NB4 (cell line): ENCODE measurements at regions not wholly inside any gene's neighbourhood (a gene's known extent, or its start where the extent isn't known, plus 50 kb on each side); places are given as distances from the start of the nearest gene placed in this dataset.

ENCODE experiments used
- MAX ChIP-seq: IDR thresholded peaks from 2 replicates; pipeline ENCODE4 v1.6.1; 2011; ENCODE audit warnings: low read depth, low read length
- TF ChIP-seq, protein P1 (sequence below): IDR thresholded peaks from one replicate; pipeline ENCODE4 v1.5.1; 2012; ENCODE audit warnings: low read depth, low read length

GRCh38 chr11:7196396-7197146, 55.1 kb upstream of the SYT9 start:
- TF ChIP-seq, protein P1, sequence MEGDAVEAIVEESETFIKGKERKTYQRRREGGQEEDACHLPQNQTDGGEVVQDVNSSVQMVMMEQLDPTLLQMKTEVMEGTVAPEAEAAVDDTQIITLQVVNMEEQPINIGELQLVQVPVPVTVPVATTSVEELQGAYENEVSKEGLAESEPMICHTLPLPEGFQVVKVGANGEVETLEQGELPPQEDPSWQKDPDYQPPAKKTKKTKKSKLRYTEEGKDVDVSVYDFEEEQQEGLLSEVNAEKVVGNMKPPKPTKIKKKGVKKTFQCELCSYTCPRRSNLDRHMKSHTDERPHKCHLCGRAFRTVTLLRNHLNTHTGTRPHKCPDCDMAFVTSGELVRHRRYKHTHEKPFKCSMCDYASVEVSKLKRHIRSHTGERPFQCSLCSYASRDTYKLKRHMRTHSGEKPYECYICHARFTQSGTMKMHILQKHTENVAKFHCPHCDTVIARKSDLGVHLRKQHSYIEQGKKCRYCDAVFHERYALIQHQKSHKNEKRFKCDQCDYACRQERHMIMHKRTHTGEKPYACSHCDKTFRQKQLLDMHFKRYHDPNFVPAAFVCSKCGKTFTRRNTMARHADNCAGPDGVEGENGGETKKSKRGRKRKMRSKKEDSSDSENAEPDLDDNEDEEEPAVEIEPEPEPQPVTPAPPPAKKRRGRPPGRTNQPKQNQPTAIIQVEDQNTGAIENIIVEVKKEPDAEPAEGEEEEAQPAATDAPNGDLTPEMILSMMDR, result no peak
- no peak for TF ChIP-seq MAX
